Upper lobe of left lung (tissue), 4 donors: ENCODE measurements at regions not wholly inside any gene's neighbourhood (a gene's known extent, or its start where the extent isn't known, plus 50 kb on each side); places are given as distances from the start of the nearest gene placed in this dataset.

Source experiments
- CTCF ChIP-seq, 6 experiments: fragments of 450-650 bp in 4 of 6; fragments of 200-600 bp in 2 of 6; sonication (generic) in 2 of 6; IDR thresholded peaks; one replicate each; pipeline ENCODE4 v1.5.1; 2016 to 2019; ENCODE audit warnings: antibody characterized with exemption in 6 of 6
- EP300 ChIP-seq, 4 donors: sonication (generic); formaldehyde crosslinking; IDR thresholded peaks; one replicate each; pipeline ENCODE4 v1.5.1; 2017; ENCODE audit warnings: antibody characterized with exemption in 4 of 4, control low read depth in 2 of 4
- POLR2A ChIP-seq, 4 donors: fragments of 450-650 bp; IDR thresholded peaks; one replicate each; pipeline ENCODE4 v1.5.1; 2016 to 2017; ENCODE audit warnings: antibody characterized with exemption in 4 of 4, mild to moderate bottlenecking in 2 of 4
- POLR2AphosphoS5 ChIP-seq, 2 donors: sonication (generic); formaldehyde crosslinking; IDR thresholded peaks; one replicate each; pipeline ENCODE4 v1.5.1; 2017; ENCODE audit warnings: antibody characterized with exemption in 2 of 2

- TF ChIP-seq CTCF (IDR thresholded peaks at IDR 0.05) (no peak), POLR2A (IDR thresholded peaks at IDR 0.05) (no peak), POLR2AphosphoS5 (IDR thresholded peaks at IDR 0.05) (no peak), EP300 (IDR thresholded peaks at IDR 0.05) (no peak)
Measured at GRCh38 chr18:46360102-46360699, 256.0 kb downstream of the HAUS1 start.
